Transverse colon (tissue), 4 donors: ENCODE measurements at regions not wholly inside any gene's neighbourhood (a gene's known extent, or its start where the extent isn't known, plus 50 kb on each side); places are given as distances from the start of the nearest gene placed in this dataset.

Experiments used
- DNase-seq: peaks from one replicate; pipeline ENCODE4 v3.0.0-alpha.2; 2019
- H3K27ac ChIP-seq, 4 donors: fragments of 200-600 bp; sonication (generic); 2 replicates each; pipeline ENCODE4 v1.5.1; 2016 to 2018; ENCODE audit warnings: inconsistent platforms in 4 of 4
- H3K27me3 ChIP-seq: fragments of 200-600 bp; sonication (generic); 2 replicates; pipeline ENCODE4 v1.5.1; 2017; ENCODE audit warnings: inconsistent platforms
- H3K36me3 ChIP-seq, 4 donors: fragments of 200-600 bp; sonication (generic); 2 replicates each; pipeline ENCODE4 v1.5.1; 2017 to 2019; ENCODE audit warnings: inconsistent platforms in 4 of 4
- H3K4me1 ChIP-seq, 4 donors: fragments of 200-600 bp; sonication (generic); 2 replicates each; pipeline ENCODE4 v1.5.1; 2017 to 2020; ENCODE audit warnings: inconsistent platforms in 4 of 4
- H3K4me3 ChIP-seq, 4 donors: fragments of 200-600 bp; sonication (generic); 1 replicate in 1 of 4; 2 replicates in 3 of 4; pipeline versions ENCODE4 v1.5.1 to v1.6.1; 2017 to 2019; ENCODE audit warnings: inconsistent platforms in 4 of 4
- H3K9me3 ChIP-seq, 2 donors: fragments of 200-600 bp; sonication (generic); 2 replicates each; pipeline ENCODE4 v1.5.1; 2017 to 2019; ENCODE audit warnings: inconsistent platforms in 2 of 2
- EP300 ChIP-seq: sonication (generic); formaldehyde crosslinking; IDR thresholded peaks from one replicate; pipeline ENCODE4 v1.6.1; 2017; ENCODE audit warnings: antibody characterized with exemption, low read depth
- POLR2A ChIP-seq: fragments of 450-650 bp; IDR thresholded peaks from one replicate; pipeline ENCODE4 v1.6.1; 2016; ENCODE audit warnings: antibody characterized with exemption, mild to moderate bottlenecking, moderate library complexity
- POLR2AphosphoS5 ChIP-seq, 3 donors: sonication (generic); formaldehyde crosslinking; IDR thresholded peaks; one replicate each; pipeline ENCODE4 v1.6.1; 2016; ENCODE audit warnings: antibody characterized with exemption in 3 of 3
- WGBS, 2 donors: methylation state at CpG; one replicate each; pipeline ENCODE4 v1.1.5; 2018; ENCODE audit warnings: low coverage in 1 of 2; 5-methylcytosine and 5-hydroxymethylcytosine counted together
- in situ Hi-C, 4 donors: fragments of 200-750 bp; cut with MboI; loops; one replicate each; pipeline versions ENCODE4 v1.15.0 to v1.15.1; 2017; ENCODE audit warnings: low sequenced_read_pairs in 3 of 4, low pct_ligation_motif_present in 1 of 4, low pct_unique_long_range_greater_than_20kb in 1 of 4
- intact Hi-C: fragments of 100-400 bp; cut with DNase I; formaldehyde crosslinking; loops from one replicate; pipeline ENCODE4 v1.15.1; 2023; ENCODE audit warnings: low total_unique reads
- TF ChIP-seq, protein P1 (sequence below), 5 experiments: fragments of 200-600 bp in 3 of 5; fragments of 450-650 bp in 2 of 5; sonication (generic) in 3 of 5; IDR thresholded peaks; 1 replicate in 2 of 5; 2 replicates in 3 of 5; pipeline ENCODE4 v1.5.1; 2016 to 2017; ENCODE audit warnings: antibody characterized with exemption in 5 of 5, inconsistent platforms in 3 of 5, mild to moderate bottlenecking in 2 of 5, moderate library complexity in 1 of 5

GRCh38 chr22:48531761-48532435 lies 1295.8 kb downstream of the BRD1 start:
- intact Hi-C loops = no loop called here
- TF ChIP-seq, protein P1, sequence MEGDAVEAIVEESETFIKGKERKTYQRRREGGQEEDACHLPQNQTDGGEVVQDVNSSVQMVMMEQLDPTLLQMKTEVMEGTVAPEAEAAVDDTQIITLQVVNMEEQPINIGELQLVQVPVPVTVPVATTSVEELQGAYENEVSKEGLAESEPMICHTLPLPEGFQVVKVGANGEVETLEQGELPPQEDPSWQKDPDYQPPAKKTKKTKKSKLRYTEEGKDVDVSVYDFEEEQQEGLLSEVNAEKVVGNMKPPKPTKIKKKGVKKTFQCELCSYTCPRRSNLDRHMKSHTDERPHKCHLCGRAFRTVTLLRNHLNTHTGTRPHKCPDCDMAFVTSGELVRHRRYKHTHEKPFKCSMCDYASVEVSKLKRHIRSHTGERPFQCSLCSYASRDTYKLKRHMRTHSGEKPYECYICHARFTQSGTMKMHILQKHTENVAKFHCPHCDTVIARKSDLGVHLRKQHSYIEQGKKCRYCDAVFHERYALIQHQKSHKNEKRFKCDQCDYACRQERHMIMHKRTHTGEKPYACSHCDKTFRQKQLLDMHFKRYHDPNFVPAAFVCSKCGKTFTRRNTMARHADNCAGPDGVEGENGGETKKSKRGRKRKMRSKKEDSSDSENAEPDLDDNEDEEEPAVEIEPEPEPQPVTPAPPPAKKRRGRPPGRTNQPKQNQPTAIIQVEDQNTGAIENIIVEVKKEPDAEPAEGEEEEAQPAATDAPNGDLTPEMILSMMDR (IDR thresholded peaks at IDR 0.05) = no peak
- TF ChIP-seq POLR2A = no peak
- no peak for TF ChIP-seq POLR2AphosphoS5 (IDR thresholded peaks at IDR 0.05)
- Histone ChIP-seq H3K27ac (no peak overlapping the region), H3K4me1 (no peaks in the 10 kb centered on the region), H3K4me3 (no peak overlapping the region), H3K36me3 (no peaks in the 10 kb centered on the region), H3K9me3 (no peaks in the 10 kb centered on the region), H3K27me3 (no peaks in the 10 kb centered on the region)
- DNase-seq = no peak
- WGBS, 2 donors = 82 to 89% methylated on average over 6 to 20 of the region's 20 CpGs
- in situ Hi-C loops = no loop called here

DNA sequence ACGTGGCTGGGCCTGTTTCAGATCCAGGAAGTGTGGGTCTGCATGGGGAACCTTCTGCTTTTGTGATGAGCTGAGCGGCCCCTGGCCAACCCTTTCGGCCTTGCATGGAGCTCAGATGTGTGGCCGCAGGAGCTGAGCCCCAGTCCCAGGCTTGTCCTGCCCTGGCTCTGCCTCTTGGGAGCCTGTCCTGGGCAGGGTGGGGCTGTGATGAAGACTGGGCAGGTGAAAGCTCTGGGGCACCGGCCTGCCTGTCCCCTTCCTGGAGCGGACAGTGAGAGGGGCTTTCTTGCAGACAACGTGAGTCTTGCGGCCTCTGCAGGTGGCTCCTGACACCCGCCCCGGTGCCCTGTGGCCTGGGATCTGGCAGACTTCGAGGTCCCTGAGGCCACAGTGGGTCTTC lies 1296.6 kb downstream of the BRD1 start:
- Histone ChIP-seq H3K4me3 (no peak overlapping the region), H3K27ac (no peak overlapping the region), H3K36me3 (no peaks in the 10 kb centered on the region), H3K9me3 (no peaks in the 10 kb centered on the region), H3K4me1 (no peaks in the 10 kb centered on the region), H3K27me3 (no peaks in the 10 kb centered on the region)
- in situ Hi-C loops = no loop called here
- TF ChIP-seq, protein P1 (IDR thresholded peaks at IDR 0.05) = no peak
- TF ChIP-seq EP300 (no peak), POLR2AphosphoS5 (IDR thresholded peaks at IDR 0.05) (no peak), POLR2A (no peak)
- intact Hi-C loops = no loop called here
- no peak for DNase-seq
- 58% methylated on average over 5 of the region's 11 CpGs; no CpG with 5 or more reads in 1 of the 2 donors for WGBS, 2 donors

DNA sequence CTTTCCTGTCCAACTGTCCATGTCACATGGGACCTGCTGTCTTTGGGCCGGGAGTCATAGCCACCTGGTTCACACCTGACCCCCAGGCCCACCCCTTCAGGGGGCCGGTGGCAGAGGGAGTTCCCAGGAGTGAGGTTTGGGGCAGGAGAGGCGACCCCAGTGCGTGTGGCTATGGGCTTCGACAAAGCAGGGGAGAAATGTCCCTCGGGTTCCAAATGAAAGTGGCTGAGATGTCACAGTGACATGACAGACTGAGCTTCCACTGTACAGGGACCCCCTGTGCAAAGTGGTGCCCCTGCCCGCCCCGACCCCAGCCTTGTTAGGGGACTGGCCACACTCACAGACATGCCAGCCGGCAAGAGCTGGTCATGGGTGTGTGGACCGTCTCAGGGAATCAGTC lies 1297.0 kb downstream of the BRD1 start:
- TF ChIP-seq, protein P1 (IDR thresholded peaks at IDR 0.05) = no peak
- TF ChIP-seq EP300 (no peak), POLR2AphosphoS5 (IDR thresholded peaks at IDR 0.05) (no peak), POLR2A (no peak)
- Histone ChIP-seq H3K36me3 (no peaks in the 10 kb centered on the region), H3K27me3 (no peaks in the 10 kb centered on the region), H3K27ac (no peak overlapping the region), H3K4me3 (no peak overlapping the region), H3K4me1 (no peaks in the 10 kb centered on the region), H3K9me3 (no peaks in the 10 kb centered on the region)
- WGBS, 2 donors = 76% methylated on average over 9 of the region's 10 CpGs; no CpG with 5 or more reads in 1 of the 2 donors
- in situ Hi-C loops = no loop called here
- DNase-seq = no peak
- intact Hi-C loops = no loop called here

DNA sequence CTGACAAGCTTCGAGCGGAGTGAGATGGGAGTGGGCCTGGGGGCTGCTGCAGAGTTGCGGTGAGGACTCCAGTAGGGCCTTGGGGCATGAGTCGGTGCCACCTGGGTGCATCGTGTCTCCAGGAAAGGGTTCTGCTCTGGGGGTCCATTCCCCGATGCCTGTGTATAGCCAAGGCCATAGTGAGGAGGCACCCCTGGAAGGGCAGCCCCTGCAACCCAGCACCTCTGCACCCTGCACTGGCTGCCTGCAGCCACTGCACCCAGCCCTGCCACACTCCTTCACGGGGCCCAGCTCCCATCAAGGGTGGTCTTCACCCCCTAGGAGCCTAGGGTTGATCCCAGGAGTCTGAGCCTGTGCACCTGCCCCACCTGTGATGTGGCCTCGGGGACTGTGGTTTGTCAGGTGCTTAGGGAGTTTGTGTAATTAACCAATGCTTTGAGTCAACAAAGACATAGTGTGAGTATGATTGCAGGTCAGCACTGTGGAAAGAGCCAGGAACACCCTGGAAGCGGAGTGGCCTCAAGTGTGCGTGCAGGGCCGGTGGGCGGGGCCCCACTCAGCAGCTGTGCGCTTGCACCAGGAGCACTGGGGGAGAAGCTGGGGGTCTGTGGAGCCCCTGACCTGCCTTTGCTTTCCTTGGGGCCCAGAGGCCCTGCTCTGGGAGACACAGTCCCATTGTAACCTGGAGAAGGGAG lies 1299.3 kb downstream of the BRD1 start:
- Histone ChIP-seq H3K27me3 (no peaks in the 10 kb centered on the region), H3K4me3 (no peak overlapping the region), H3K27ac (no peak overlapping the region), H3K36me3 (no peaks in the 10 kb centered on the region), H3K9me3 (no peaks in the 10 kb centered on the region), H3K4me1 (no peaks in the 10 kb centered on the region)
- TF ChIP-seq, protein P1 (IDR thresholded peaks at IDR 0.05) = no peak
- TF ChIP-seq EP300 (no peak), POLR2AphosphoS5 (IDR thresholded peaks at IDR 0.05) (no peak), POLR2A (no peak)
- intact Hi-C loops = no loop called here
- no peak for DNase-seq
- 75% methylated on average over 9 of the region's 13 CpGs; no CpG with 5 or more reads in 1 of the 2 donors for WGBS, 2 donors
- in situ Hi-C loops = no loop called here
